ENCODE measurements at regions not wholly inside any gene's neighbourhood (a gene's known extent, or its start where the extent isn't known, plus 50 kb on each side); places are given as distances from the start of the nearest gene placed in this dataset.

DNA sequence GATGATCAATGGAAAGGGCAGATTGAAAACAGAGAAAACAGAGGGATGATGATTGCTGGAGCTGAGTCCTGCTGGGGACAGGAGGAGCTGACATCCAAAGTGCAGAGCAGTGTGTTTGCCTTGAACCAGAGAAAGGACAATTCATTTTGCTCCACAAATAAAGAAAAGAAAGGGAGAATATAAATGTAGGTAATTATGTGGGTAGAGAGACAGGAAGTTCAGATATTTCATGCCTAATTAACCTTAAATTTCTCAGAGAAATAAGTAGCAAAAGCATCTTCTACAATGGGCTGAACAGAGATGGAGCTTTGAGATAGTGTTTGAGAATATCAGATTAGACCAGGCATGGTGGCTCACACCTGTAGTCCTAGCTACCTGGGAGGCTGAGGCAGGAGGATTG, 93.2 kb downstream of the TNFSF18 start:
- no peaks in the 10 kb centered on the region for H3K27me3 ChIP-seq (ENCODE audit: control insufficient read depth, insufficient read depth, low read length)
- intact Hi-C loops (cut with DNase I) = no loop called here
- H3K9ac ChIP-seq (ENCODE audit: low read length in 3 of 3) = no peak overlapping the region
- H3K36me3 ChIP-seq (ENCODE audit: control insufficient read depth in 2 of 3, insufficient read depth in 3 of 3, low read length in 3 of 3) = no peaks in the 10 kb centered on the region
- peaks cover 0 to 5% (median 2%) of the 10 kb centered on the region in 3 donors for H3K4me1 ChIP-seq (ENCODE audit: control insufficient read depth in 2 of 3, insufficient read depth in 2 of 3, low read depth in 1 of 3, low read length in 3 of 3)
- FAIRE-seq (no peak), DNase-seq (no peak)
- H3K9me3 ChIP-seq (ENCODE audit: control insufficient read depth in 2 of 3, insufficient read depth in 1 of 3, low read length in 3 of 3) = no peaks in the 10 kb centered on the region
- TF ChIP-seq, protein P1, sequence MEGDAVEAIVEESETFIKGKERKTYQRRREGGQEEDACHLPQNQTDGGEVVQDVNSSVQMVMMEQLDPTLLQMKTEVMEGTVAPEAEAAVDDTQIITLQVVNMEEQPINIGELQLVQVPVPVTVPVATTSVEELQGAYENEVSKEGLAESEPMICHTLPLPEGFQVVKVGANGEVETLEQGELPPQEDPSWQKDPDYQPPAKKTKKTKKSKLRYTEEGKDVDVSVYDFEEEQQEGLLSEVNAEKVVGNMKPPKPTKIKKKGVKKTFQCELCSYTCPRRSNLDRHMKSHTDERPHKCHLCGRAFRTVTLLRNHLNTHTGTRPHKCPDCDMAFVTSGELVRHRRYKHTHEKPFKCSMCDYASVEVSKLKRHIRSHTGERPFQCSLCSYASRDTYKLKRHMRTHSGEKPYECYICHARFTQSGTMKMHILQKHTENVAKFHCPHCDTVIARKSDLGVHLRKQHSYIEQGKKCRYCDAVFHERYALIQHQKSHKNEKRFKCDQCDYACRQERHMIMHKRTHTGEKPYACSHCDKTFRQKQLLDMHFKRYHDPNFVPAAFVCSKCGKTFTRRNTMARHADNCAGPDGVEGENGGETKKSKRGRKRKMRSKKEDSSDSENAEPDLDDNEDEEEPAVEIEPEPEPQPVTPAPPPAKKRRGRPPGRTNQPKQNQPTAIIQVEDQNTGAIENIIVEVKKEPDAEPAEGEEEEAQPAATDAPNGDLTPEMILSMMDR (IDR thresholded peaks at IDR 0.05; ENCODE audit: borderline replicate concordance, extremely low read depth, insufficient read depth) = no peak
- H3K27ac ChIP-seq (ENCODE audit: low read depth in 2 of 2, low read length in 2 of 2) = no peak overlapping the region
- H3K4me3 ChIP-seq (ENCODE audit: low read length in 3 of 3) = no peak overlapping the region

DNA sequence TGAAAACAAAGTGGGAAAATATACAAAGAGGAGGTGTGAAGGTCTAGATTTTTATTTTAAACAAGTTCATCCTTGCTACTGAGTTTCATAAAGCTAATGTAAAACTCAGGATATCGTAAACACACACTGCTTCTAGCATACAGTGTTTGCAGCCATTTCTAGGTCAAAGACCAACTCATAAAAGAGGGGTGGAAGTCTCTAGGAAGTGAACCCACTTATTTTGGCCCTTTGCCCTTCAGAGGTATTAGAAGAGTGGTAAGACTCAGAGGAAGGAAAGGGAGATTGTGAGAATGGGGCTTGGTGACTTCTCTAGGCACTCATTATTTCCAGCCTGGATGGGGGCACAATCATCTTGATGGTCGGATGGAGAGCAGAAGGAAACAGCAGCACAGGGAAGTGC, 91.2 kb downstream of the TNFSF18 start:
- TF ChIP-seq, protein P1 (IDR thresholded peaks at IDR 0.05; ENCODE audit: borderline replicate concordance, extremely low read depth, insufficient read depth) = no peak
- Histone ChIP-seq H3K4me3 (ENCODE audit: low read length in 3 of 3) (no peak overlapping the region), H3K9me3 (ENCODE audit: control insufficient read depth in 2 of 3, insufficient read depth in 1 of 3, low read length in 3 of 3) (no peaks in the 10 kb centered on the region), H3K27me3 (ENCODE audit: control insufficient read depth, insufficient read depth, low read length) (no peaks in the 10 kb centered on the region), H3K27ac (ENCODE audit: low read depth in 2 of 2, low read length in 2 of 2) (no peak overlapping the region), H3K36me3 (ENCODE audit: control insufficient read depth in 2 of 3, insufficient read depth in 3 of 3, low read length in 3 of 3) (no peaks in the 10 kb centered on the region), H3K4me1 (ENCODE audit: control insufficient read depth in 2 of 3, insufficient read depth in 2 of 3, low read depth in 1 of 3, low read length in 3 of 3) (peaks cover 0 to 5% (median 2%) of the 10 kb centered on the region in 3 donors), H3K9ac (ENCODE audit: low read length in 3 of 3) (no peak overlapping the region)
- intact Hi-C loops (cut with DNase I) = no loop called here
- no peak for FAIRE-seq
- DNase-seq = no peak

DNA sequence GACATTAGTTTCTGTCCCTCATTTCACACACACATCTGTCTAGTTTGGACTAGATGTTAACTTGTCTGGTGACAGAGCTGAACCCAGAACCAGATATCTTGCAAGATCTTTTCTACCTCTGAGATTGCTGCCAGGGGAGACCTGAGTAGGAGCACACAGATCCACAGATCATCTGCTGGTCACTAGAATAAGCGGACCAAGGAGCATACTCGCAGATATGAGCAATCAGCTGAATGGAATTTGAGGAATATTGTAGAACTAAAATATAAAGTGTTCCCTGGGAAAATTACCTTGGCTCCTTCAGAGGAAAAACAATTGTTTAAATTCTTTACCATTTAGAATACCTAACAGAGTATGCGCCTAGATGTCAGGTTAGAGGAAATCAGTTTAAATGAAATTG, 90.7 kb downstream of the TNFSF18 start:
- Histone ChIP-seq H3K4me3 (ENCODE audit: low read length in 3 of 3) (no peak overlapping the region), H3K36me3 (ENCODE audit: control insufficient read depth in 2 of 3, insufficient read depth in 3 of 3, low read length in 3 of 3) (no peaks in the 10 kb centered on the region), H3K9ac (ENCODE audit: low read length in 3 of 3) (no peak overlapping the region), H3K9me3 (ENCODE audit: control insufficient read depth in 2 of 3, insufficient read depth in 1 of 3, low read length in 3 of 3) (no peaks in the 10 kb centered on the region), H3K27ac (ENCODE audit: low read depth in 2 of 2, low read length in 2 of 2) (no peak overlapping the region), H3K4me1 (ENCODE audit: control insufficient read depth in 2 of 3, insufficient read depth in 2 of 3, low read depth in 1 of 3, low read length in 3 of 3) (peaks cover 0 to 5% (median 2%) of the 10 kb centered on the region in 3 donors), H3K27me3 (ENCODE audit: control insufficient read depth, insufficient read depth, low read length) (no peaks in the 10 kb centered on the region)
- FAIRE-seq (no peak), DNase-seq (no peak)
- intact Hi-C loops (cut with DNase I) = no loop called here
- TF ChIP-seq, protein P1 (IDR thresholded peaks at IDR 0.05; ENCODE audit: borderline replicate concordance, extremely low read depth, insufficient read depth) = no peak
